ENCODE measurements at regions not wholly inside any gene's neighbourhood (a gene's known extent, or its start where the extent isn't known, plus 50 kb on each side); places are given as distances from the start of the nearest gene placed in this dataset.

DNA sequence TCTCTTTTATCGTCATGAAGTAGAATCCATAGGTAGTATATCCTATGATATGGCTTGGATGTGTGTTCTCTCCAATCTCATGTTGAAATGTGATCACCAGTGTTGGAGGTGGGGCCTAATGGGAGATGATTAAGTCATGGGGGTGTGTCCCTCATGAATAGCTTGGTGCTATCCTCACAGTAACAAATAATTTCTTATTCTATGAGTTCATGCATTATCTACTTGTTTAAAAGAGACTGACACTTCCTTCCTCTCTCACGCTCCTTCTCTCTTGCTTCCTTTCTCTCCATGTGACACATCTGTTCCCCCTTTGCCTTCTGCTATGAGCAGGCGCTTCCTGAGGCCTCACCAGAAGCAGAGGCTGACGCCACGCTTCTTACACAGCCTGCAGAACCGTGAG is 165.6 kb downstream of the MREG start:
- H3K4me3 ChIP-seq (ENCODE audit: low read depth in 1 of 2, low read length in 1 of 2), result no peak overlapping the region
- H3K27me3 ChIP-seq, result no peaks in the 10 kb centered on the region
- TF ChIP-seq, protein P1, sequence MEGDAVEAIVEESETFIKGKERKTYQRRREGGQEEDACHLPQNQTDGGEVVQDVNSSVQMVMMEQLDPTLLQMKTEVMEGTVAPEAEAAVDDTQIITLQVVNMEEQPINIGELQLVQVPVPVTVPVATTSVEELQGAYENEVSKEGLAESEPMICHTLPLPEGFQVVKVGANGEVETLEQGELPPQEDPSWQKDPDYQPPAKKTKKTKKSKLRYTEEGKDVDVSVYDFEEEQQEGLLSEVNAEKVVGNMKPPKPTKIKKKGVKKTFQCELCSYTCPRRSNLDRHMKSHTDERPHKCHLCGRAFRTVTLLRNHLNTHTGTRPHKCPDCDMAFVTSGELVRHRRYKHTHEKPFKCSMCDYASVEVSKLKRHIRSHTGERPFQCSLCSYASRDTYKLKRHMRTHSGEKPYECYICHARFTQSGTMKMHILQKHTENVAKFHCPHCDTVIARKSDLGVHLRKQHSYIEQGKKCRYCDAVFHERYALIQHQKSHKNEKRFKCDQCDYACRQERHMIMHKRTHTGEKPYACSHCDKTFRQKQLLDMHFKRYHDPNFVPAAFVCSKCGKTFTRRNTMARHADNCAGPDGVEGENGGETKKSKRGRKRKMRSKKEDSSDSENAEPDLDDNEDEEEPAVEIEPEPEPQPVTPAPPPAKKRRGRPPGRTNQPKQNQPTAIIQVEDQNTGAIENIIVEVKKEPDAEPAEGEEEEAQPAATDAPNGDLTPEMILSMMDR (IDR thresholded peaks at IDR 0.05), result no peak
- no peaks in the 10 kb centered on the region for H3K4me1 ChIP-seq (ENCODE audit: control insufficient read depth in 1 of 2, insufficient read depth in 1 of 2, low read depth in 1 of 2, low read length in 1 of 2)
- no peak overlapping the region for H3K27ac ChIP-seq
- no peaks in the 10 kb centered on the region for H3K36me3 ChIP-seq
- no peaks in the 10 kb centered on the region for H3K9me3 ChIP-seq

DNA sequence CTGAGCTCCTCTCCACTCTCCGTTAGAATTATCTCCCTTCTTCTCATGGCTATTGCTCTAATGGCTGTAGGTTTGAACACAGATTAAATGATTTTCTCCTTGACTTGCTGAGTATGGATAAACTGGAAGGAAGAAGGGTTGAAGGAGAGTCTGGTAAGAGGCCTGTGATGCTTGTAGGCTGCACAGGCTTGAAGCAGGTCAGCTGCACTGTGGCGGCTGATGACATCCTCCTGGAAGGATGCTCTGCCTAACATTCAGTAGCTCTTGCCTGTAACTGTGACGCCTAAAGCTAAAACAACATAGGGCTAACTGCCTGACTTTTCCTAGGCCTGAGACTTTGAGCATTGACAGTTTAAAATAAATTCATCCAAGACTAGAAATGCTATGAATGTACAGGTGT is 166.3 kb downstream of the MREG start:
- TF ChIP-seq, protein P1 (IDR thresholded peaks at IDR 0.05), result no peak
- H3K27me3 ChIP-seq, result no peaks in the 10 kb centered on the region
- H3K4me1 ChIP-seq (ENCODE audit: control insufficient read depth in 1 of 2, insufficient read depth in 1 of 2, low read depth in 1 of 2, low read length in 1 of 2), result no peaks in the 10 kb centered on the region
- no peaks in the 10 kb centered on the region for H3K36me3 ChIP-seq
- no peaks in the 10 kb centered on the region for H3K9me3 ChIP-seq
- no peak overlapping the region for H3K27ac ChIP-seq
- H3K4me3 ChIP-seq (ENCODE audit: low read depth in 1 of 2, low read length in 1 of 2), result no peak overlapping the region

DNA sequence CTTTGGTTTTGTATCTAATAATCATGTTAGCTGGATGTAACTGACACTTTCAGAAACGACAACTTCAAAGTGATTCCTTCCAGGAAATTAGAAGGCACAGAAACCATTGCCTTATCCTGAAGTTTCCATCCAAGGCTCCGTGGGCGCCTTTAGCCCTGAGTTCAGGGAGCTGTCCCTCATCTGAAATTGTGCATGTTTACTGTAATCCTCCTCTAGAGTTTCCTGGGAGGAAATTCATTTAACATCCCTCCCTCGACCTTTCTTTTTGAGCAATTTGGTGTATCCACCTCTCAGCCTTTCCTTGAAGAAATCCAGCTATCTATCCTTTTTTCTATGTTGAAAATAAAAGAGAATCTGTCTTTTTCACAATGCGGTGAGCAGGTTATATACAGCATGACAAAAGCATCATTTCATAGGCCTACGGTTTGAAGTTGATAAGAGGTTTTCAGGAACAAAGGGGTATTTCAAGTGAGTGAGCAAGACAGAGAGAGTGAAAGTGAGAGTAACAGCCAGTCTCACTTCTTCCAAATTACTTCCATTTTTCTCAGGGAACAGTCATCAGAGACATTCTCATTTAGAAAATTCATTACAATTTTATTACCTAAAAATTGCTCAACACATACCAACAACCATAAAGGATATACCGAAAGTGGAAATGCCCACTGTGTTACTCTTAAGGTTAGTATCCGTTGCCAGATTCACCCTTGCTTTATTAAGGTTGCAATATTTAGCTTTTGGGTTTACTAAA is 167.3 kb downstream of the MREG start:
- TF ChIP-seq, protein P1 (IDR thresholded peaks at IDR 0.05), result no peak
- H3K9me3 ChIP-seq, result no peaks in the 10 kb centered on the region
- H3K36me3 ChIP-seq, result no peaks in the 10 kb centered on the region
- no peak overlapping the region for H3K27ac ChIP-seq
- H3K4me3 ChIP-seq (ENCODE audit: low read depth in 1 of 2, low read length in 1 of 2), result no peak overlapping the region
- no peaks in the 10 kb centered on the region for H3K27me3 ChIP-seq
- H3K4me1 ChIP-seq (ENCODE audit: control insufficient read depth in 1 of 2, insufficient read depth in 1 of 2, low read depth in 1 of 2, low read length in 1 of 2), result no peaks in the 10 kb centered on the region

DNA sequence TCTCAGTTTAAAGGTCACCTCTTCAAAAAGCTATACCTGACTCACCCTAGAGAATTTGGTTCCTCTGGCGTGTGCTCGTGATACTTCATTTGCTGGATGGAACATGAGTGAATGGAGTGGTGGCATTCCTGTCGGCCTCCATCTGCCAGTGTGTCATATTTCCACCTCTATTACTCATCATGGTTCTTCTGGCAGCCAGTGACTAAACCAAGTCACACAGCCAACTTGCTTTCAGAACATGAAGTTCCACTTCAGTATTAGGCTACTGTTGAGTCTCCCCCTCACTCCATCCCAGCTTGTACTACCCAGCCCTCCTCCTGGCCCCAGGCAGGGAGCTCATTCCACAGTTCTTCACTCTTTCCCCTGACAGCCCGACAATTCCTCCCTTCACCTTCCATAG is 169.8 kb downstream of the MREG start:
- H3K27ac ChIP-seq, result no peak overlapping the region
- H3K4me3 ChIP-seq (ENCODE audit: low read depth in 1 of 2, low read length in 1 of 2), result no peak overlapping the region
- H3K36me3 ChIP-seq, result no peaks in the 10 kb centered on the region
- no peaks in the 10 kb centered on the region for H3K4me1 ChIP-seq (ENCODE audit: control insufficient read depth in 1 of 2, insufficient read depth in 1 of 2, low read depth in 1 of 2, low read length in 1 of 2)
- no peaks in the 10 kb centered on the region for H3K27me3 ChIP-seq
- TF ChIP-seq, protein P1 (IDR thresholded peaks at IDR 0.05), result no peak
- H3K9me3 ChIP-seq, result no peaks in the 10 kb centered on the region

DNA sequence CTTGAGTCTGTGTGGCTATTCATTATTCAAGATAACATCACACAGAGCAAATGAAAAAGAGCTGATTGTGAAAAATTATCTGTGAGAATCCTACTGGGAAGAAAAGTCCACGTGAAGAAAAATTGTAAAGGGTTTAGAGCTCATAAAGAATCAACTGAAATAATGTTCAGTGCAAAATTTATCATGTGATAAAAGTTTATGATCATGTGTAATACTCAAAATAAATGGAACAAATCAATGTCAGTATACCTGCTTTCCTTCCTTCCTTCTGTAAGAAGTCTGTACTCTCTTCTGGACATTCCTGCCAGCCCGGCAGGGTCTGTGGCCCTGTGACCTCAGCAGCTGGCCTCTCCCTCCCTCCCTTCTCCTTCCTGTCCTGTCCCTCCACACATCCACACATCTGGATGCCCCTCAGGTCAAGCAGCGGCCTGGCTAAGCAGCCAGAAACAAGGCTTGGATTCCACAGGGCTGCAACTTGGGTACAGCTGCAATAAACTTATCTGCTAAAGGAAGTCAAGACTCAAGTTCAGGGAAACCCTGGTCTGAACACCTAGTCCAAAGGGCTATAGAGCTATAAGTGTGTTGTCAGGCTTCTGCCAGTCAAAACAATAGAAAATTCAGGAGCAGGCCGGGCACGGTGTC is 172.1 kb downstream of the MREG start:
- no peaks in the 10 kb centered on the region for H3K36me3 ChIP-seq
- no peak overlapping the region for H3K4me3 ChIP-seq (ENCODE audit: low read depth in 1 of 2, low read length in 1 of 2)
- H3K9me3 ChIP-seq, result no peaks in the 10 kb centered on the region
- H3K27ac ChIP-seq, result no peak overlapping the region
- no peaks in the 10 kb centered on the region for H3K4me1 ChIP-seq (ENCODE audit: control insufficient read depth in 1 of 2, insufficient read depth in 1 of 2, low read depth in 1 of 2, low read length in 1 of 2)
- TF ChIP-seq, protein P1 (IDR thresholded peaks at IDR 0.05), result no peak
- no peaks in the 10 kb centered on the region for H3K27me3 ChIP-seq
